ENCODE measurements at regions not wholly inside any gene's neighbourhood (a gene's known extent, or its start where the extent isn't known, plus 50 kb on each side); places are given as distances from the start of the nearest gene placed in this dataset.

- ATAC-seq, result no peak
- 70 to 78% methylated on average over 1 of the region's 1 CpG for WGBS, 2 donors
These were observed 162.9 kb downstream of the TRIB2 start for GRCh38 chr2:12879649-12880048.

GRCh38 chr2:12881952-12882351, 165.2 kb downstream of the TRIB2 start:
- intact Hi-C loops (cut with DNase I), result no loop called here
- Histone ChIP-seq H3K9me3 (no peaks in the 10 kb centered on the region), H3K36me3 (replicated peaks in 1 of 2; ENCODE audit: insufficient read depth in 1 of 2, low read depth in 2 of 2) (no peaks in the 10 kb centered on the region), H3K4me1 (no peaks in the 10 kb centered on the region), H3K27me3 (no peaks in the 10 kb centered on the region), H3K4me3 (no peak overlapping the region), H3K27ac (no peak overlapping the region)
- ATAC-seq (no peak), DNase-seq (no peak)
- TF ChIP-seq CTCF (IDR thresholded peaks at IDR 0.05), result no peak
- TF ChIP-seq POLR2A (IDR thresholded peaks at IDR 0.05), result no peak
- WGBS, 2 donors, result 87 to 90% methylated on average over 7 of the region's 7 CpGs

More at GRCh38 chr2:12879649-12880048, 162.9 kb downstream of the TRIB2 start:
- Histone ChIP-seq H3K4me1 (no peaks in the 10 kb centered on the region), H3K36me3 (replicated peaks in 1 of 2; ENCODE audit: insufficient read depth in 1 of 2, low read depth in 2 of 2) (no peaks in the 10 kb centered on the region), H3K4me3 (no peak overlapping the region), H3K27me3 (no peaks in the 10 kb centered on the region), H3K27ac (no peak overlapping the region), H3K9me3 (no peaks in the 10 kb centered on the region)
- TF ChIP-seq POLR2A (IDR thresholded peaks at IDR 0.05), result no peak
- TF ChIP-seq CTCF (IDR thresholded peaks at IDR 0.05), result no peak
- intact Hi-C loops (cut with DNase I), result no loop called here
- DNase-seq, result no peak

GRCh38 chr2:12882393-12882792, 165.7 kb downstream of the TRIB2 start:
- Histone ChIP-seq H3K9me3 (no peaks in the 10 kb centered on the region), H3K27ac (no peak overlapping the region), H3K27me3 (no peaks in the 10 kb centered on the region), H3K4me1 (no peaks in the 10 kb centered on the region), H3K4me3 (no peak overlapping the region), H3K36me3 (replicated peaks in 1 of 2; ENCODE audit: insufficient read depth in 1 of 2, low read depth in 2 of 2) (no peaks in the 10 kb centered on the region)
- 32 to 34% methylated on average over 2 of the region's 2 CpGs for WGBS, 2 donors
- TF ChIP-seq CTCF (IDR thresholded peaks at IDR 0.05) (no peak), POLR2A (IDR thresholded peaks at IDR 0.05) (no peak)
- intact Hi-C loops (cut with DNase I), result no loop called here
- ATAC-seq (no peak), DNase-seq (no peak)

GRCh38 chr2:12883906-12884305, 167.2 kb downstream of the TRIB2 start:
- 55 to 67% methylated on average over 2 of the region's 2 CpGs for WGBS, 2 donors
- H3K4me3 ChIP-seq, result no peak overlapping the region
- no peak for ATAC-seq
- H3K4me1 ChIP-seq, result no peaks in the 10 kb centered on the region
- H3K9me3 ChIP-seq, result no peaks in the 10 kb centered on the region
- no peak overlapping the region for H3K27ac ChIP-seq
- no peak for DNase-seq
- H3K27me3 ChIP-seq, result no peaks in the 10 kb centered on the region
- intact Hi-C loops (cut with DNase I), result no loop called here
- no peaks in the 10 kb centered on the region for H3K36me3 ChIP-seq (replicated peaks in 1 of 2; ENCODE audit: insufficient read depth in 1 of 2, low read depth in 2 of 2)
- TF ChIP-seq CTCF (IDR thresholded peaks at IDR 0.05) (no peak), POLR2A (IDR thresholded peaks at IDR 0.05) (no peak)

GRCh38 chr2:12884713-12885282, 168.1 kb downstream of the TRIB2 start:
- Histone ChIP-seq H3K27me3 (no peaks in the 10 kb centered on the region), H3K4me1 (no peaks in the 10 kb centered on the region), H3K9me3 (no peaks in the 10 kb centered on the region), H3K27ac (no peak overlapping the region), H3K36me3 (replicated peaks in 1 of 2; ENCODE audit: insufficient read depth in 1 of 2, low read depth in 2 of 2) (no peaks in the 10 kb centered on the region), H3K4me3 (no peak overlapping the region)
- WGBS, 2 donors, result 65 to 68% methylated on average over 7 of the region's 7 CpGs
- intact Hi-C loops (cut with DNase I), result no loop called here
- ATAC-seq, result peak; percentile 72
- peak; percentile 7 to 56 (median 16) for DNase-seq
- TF ChIP-seq CTCF (IDR thresholded peaks at IDR 0.05) (no peak), POLR2A (IDR thresholded peaks at IDR 0.05) (no peak)

All from body of pancreas (tissue), 4 donors.